PC-9 (cell line): ENCODE measurements at regions not wholly inside any gene's neighbourhood (a gene's known extent, or its start where the extent isn't known, plus 50 kb on each side); places are given as distances from the start of the nearest gene placed in this dataset.

Experiments used
- BruUV-seq: library from RNA; stranded (reverse); fragments of 400-500 nt; replicated peaks from 2 replicates; lab custom pipeline; 2021; lab: Mats Ljungman, UMichigan
- CTCF ChIA-PET: fragments of 300-600 bp; sonication (Branson Sonifier 250); formaldehyde crosslinking; loops from one replicate; lab custom pipeline; 2022; ENCODE audit warnings: antibody characterized with exemption; lab: Charles Lee
- POLR2A ChIA-PET: fragments of 300-600 bp; sonication (Branson Sonifier 250); formaldehyde crosslinking; loops from one replicate; lab custom pipeline; 2022; ENCODE audit warnings: antibody characterized with exemption; ENCODE audit not compliant: unreplicated experiment; lab: Charles Lee
- DNase-seq, 2 experiments: peaks; one replicate each; pipeline versions ENCODE4 v3.0.0 to v3.0.0-alpha.2; 2015 to 2022; ENCODE audit warnings: mixed read lengths in 1 of 2
- H2AFZ ChIP-seq: fragments of 200-600 bp; sonication (generic); 2 replicates; pipeline ENCODE4 v1.8.1; 2017; ENCODE audit warnings: antibody characterized with exemption
- H3F3A ChIP-seq: fragments of 200-600 bp; sonication (generic); 2 replicates; pipeline ENCODE4 v1.8.1; 2017; ENCODE audit warnings: antibody characterized with exemption, mild to moderate bottlenecking, low read depth; ENCODE audit not compliant: insufficient read depth
- H3K27ac ChIP-seq: fragments of 200-600 bp; sonication (generic); 2 replicates; pipeline ENCODE4 v1.6.1; 2016; ENCODE audit warnings: mixed run types
- H3K27me3 ChIP-seq: fragments of 200-600 bp; sonication (generic); 2 replicates; pipeline ENCODE4 v1.6.1; 2016; ENCODE audit warnings: low read depth, mixed run types; ENCODE audit not compliant: insufficient read depth
- H3K36me3 ChIP-seq: fragments of 200-600 bp; sonication (generic); 2 replicates; pipeline ENCODE4 v1.6.1; 2016; ENCODE audit warnings: low read depth, mixed run types
- H3K4me1 ChIP-seq: fragments of 200-600 bp; sonication (generic); replicated peaks from 2 replicates; pipeline ENCODE4 v1.6.1; 2016; ENCODE audit warnings: mixed run types; ENCODE audit not compliant: insufficient read depth
- H3K4me2 ChIP-seq: fragments of 200-600 bp; sonication (generic); 2 replicates; pipeline ENCODE4 v1.6.1; 2017; ENCODE audit warnings: mixed run types
- H3K4me3 ChIP-seq: fragments of 200-600 bp; sonication (generic); 2 replicates; pipeline ENCODE4 v1.6.1; 2016; ENCODE audit warnings: mixed run types
- H3K79me2 ChIP-seq: fragments of 200-600 bp; sonication (generic); 2 replicates; pipeline ENCODE4 v1.6.1; 2017; ENCODE audit warnings: low read depth, mixed run types
- H3K9me2 ChIP-seq: fragments of 200-600 bp; sonication (generic); 2 replicates; pipeline ENCODE4 v1.8.1; 2017; ENCODE audit warnings: mild to moderate bottlenecking; ENCODE audit not compliant: insufficient read depth
- H3K9me3 ChIP-seq: fragments of 200-600 bp; sonication (generic); 2 replicates; pipeline ENCODE4 v1.8.1; 2016; ENCODE audit warnings: low read depth; ENCODE audit not compliant: insufficient read depth
- H4K20me1 ChIP-seq: fragments of 200-600 bp; sonication (generic); 2 replicates; pipeline ENCODE4 v1.8.1; 2017; ENCODE audit not compliant: insufficient read depth
- CTCF ChIP-seq: fragments of 200-600 bp; sonication (generic); conservative IDR thresholded peaks from 2 replicates; pipeline ENCODE4 v1.6.1; 2017; ENCODE audit warnings: mixed run types, antibody characterized with exemption, mild to moderate bottlenecking, moderate library complexity
- EZH2 ChIP-seq: fragments of 200-600 bp; sonication (generic); IDR thresholded peaks from 2 replicates; pipeline ENCODE4 v1.8.0; 2017; ENCODE audit warnings: antibody characterized with exemption, low read depth
- intact Hi-C: fragments of 100-400 bp; cut with micrococcal nuclease; formaldehyde crosslinking; loops from one replicate; pipeline ENCODE4 v1.10.0; 2022; ENCODE audit not compliant: unreplicated experiment

GRCh38 chr4:67125636-67126514 is 419.4 kb downstream of the CENPC start:
- BruUV-seq: no TSS peak
- TF ChIP-seq CTCF: no peak
- TF ChIP-seq EZH2: no peak
- H3K9me3 ChIP-seq: no peaks in the 10 kb centered on the region
- H3K36me3 ChIP-seq: no peaks in the 10 kb centered on the region
- ChIA-PET POLR2A (no interaction called here), CTCF (no interaction called here)
- DNase-seq: no peak
- H3F3A ChIP-seq: no peaks in the 10 kb centered on the region
- H3K4me2 ChIP-seq: no peak overlapping the region
- no peaks in the 10 kb centered on the region for H3K79me2 ChIP-seq
- no peaks in the 10 kb centered on the region for H4K20me1 ChIP-seq
- H3K9me2 ChIP-seq: no peaks in the 10 kb centered on the region
- no peak overlapping the region for H2AFZ ChIP-seq
- no peak overlapping the region for H3K4me3 ChIP-seq
- H3K27ac ChIP-seq: no peak overlapping the region
- no peaks in the 10 kb centered on the region for H3K27me3 ChIP-seq
- no peaks in the 10 kb centered on the region for H3K4me1 ChIP-seq
- intact Hi-C loops: no loop called here

GRCh38 chr4:67124716-67125115 is 420.6 kb downstream of the CENPC start:
- POLR2A ChIA-PET: no interaction called here

GRCh38 chr4:67122029-67122428 is 423.3 kb downstream of the CENPC start:
- BruUV-seq: no TSS peak
- Histone ChIP-seq H3K9me2 (no peaks in the 10 kb centered on the region), H2AFZ (no peak overlapping the region), H3K4me1 (no peaks in the 10 kb centered on the region), H4K20me1 (no peaks in the 10 kb centered on the region), H3K4me2 (no peak overlapping the region), H3K9me3 (no peaks in the 10 kb centered on the region), H3K79me2 (no peaks in the 10 kb centered on the region), H3F3A (no peaks in the 10 kb centered on the region), H3K4me3 (no peak overlapping the region), H3K36me3 (no peaks in the 10 kb centered on the region), H3K27ac (no peak overlapping the region), H3K27me3 (no peaks in the 10 kb centered on the region)
- CTCF ChIA-PET: interaction anchor here (0.6 kb wide), 1 partner anchor 297 kb away, joined by 4 read pairs; no protein-coding TSS in a partner anchor
- intact Hi-C loops: no loop called here
- TF ChIP-seq EZH2 (no peak), CTCF (no peak; the same call in 1 of the 2 replicates)
- POLR2A ChIA-PET: no interaction called here
- DNase-seq: no peak

More at GRCh38 chr4:67124716-67125115, 420.6 kb downstream of the CENPC start:
- intact Hi-C loops: no loop called here
- Histone ChIP-seq H3K9me3 (no peaks in the 10 kb centered on the region), H3K27me3 (no peaks in the 10 kb centered on the region), H3K4me1 (no peaks in the 10 kb centered on the region), H3K9me2 (no peaks in the 10 kb centered on the region), H3K4me3 (no peak overlapping the region), H4K20me1 (no peaks in the 10 kb centered on the region), H3K4me2 (no peak overlapping the region), H3K27ac (no peak overlapping the region), H2AFZ (no peak overlapping the region), H3K36me3 (no peaks in the 10 kb centered on the region), H3F3A (no peaks in the 10 kb centered on the region), H3K79me2 (no peaks in the 10 kb centered on the region)
- BruUV-seq: no TSS peak
- TF ChIP-seq CTCF: no peak
- TF ChIP-seq EZH2: no peak
- no peak for DNase-seq
- CTCF ChIA-PET: no interaction called here
